ENCODE measurements at regions not wholly inside any gene's neighbourhood (a gene's known extent, or its start where the extent isn't known, plus 50 kb on each side); places are given as distances from the start of the nearest gene placed in this dataset.

GRCh38 chr12:65703176-65703575, 121.1 kb upstream of the HMGA2 start:
- TF ChIP-seq EP300 (IDR thresholded peaks at IDR 0.05; ENCODE audit: borderline replicate concordance in 1 of 2, low read depth in 1 of 2, low read length in 1 of 2) (no peak), ZBTB33 (IDR thresholded peaks at IDR 0.05; ENCODE audit: borderline replicate concordance, low read depth) (no peak), MXI1 (IDR thresholded peaks at IDR 0.05; ENCODE audit: low read depth, low read length) (no peak), RCOR1 (IDR thresholded peaks at IDR 0.05; ENCODE audit: low read length) (no peak), USF1 (IDR thresholded peaks at IDR 0.05; ENCODE audit: borderline replicate concordance, low read depth) (no peak)
- TF ChIP-seq, protein P1, sequence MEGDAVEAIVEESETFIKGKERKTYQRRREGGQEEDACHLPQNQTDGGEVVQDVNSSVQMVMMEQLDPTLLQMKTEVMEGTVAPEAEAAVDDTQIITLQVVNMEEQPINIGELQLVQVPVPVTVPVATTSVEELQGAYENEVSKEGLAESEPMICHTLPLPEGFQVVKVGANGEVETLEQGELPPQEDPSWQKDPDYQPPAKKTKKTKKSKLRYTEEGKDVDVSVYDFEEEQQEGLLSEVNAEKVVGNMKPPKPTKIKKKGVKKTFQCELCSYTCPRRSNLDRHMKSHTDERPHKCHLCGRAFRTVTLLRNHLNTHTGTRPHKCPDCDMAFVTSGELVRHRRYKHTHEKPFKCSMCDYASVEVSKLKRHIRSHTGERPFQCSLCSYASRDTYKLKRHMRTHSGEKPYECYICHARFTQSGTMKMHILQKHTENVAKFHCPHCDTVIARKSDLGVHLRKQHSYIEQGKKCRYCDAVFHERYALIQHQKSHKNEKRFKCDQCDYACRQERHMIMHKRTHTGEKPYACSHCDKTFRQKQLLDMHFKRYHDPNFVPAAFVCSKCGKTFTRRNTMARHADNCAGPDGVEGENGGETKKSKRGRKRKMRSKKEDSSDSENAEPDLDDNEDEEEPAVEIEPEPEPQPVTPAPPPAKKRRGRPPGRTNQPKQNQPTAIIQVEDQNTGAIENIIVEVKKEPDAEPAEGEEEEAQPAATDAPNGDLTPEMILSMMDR (IDR thresholded peaks at IDR 0.05), result no peak
- TF ChIP-seq, protein P2, sequence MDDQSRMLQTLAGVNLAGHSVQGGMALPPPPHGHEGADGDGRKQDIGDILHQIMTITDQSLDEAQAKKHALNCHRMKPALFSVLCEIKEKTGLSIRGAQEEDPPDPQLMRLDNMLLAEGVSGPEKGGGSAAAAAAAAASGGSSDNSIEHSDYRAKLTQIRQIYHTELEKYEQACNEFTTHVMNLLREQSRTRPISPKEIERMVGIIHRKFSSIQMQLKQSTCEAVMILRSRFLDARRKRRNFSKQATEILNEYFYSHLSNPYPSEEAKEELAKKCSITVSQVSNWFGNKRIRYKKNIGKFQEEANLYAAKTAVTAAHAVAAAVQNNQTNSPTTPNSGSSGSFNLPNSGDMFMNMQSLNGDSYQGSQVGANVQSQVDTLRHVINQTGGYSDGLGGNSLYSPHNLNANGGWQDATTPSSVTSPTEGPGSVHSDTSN (IDR thresholded peaks at IDR 0.05), result no peak
- TF ChIP-seq, protein P3, sequence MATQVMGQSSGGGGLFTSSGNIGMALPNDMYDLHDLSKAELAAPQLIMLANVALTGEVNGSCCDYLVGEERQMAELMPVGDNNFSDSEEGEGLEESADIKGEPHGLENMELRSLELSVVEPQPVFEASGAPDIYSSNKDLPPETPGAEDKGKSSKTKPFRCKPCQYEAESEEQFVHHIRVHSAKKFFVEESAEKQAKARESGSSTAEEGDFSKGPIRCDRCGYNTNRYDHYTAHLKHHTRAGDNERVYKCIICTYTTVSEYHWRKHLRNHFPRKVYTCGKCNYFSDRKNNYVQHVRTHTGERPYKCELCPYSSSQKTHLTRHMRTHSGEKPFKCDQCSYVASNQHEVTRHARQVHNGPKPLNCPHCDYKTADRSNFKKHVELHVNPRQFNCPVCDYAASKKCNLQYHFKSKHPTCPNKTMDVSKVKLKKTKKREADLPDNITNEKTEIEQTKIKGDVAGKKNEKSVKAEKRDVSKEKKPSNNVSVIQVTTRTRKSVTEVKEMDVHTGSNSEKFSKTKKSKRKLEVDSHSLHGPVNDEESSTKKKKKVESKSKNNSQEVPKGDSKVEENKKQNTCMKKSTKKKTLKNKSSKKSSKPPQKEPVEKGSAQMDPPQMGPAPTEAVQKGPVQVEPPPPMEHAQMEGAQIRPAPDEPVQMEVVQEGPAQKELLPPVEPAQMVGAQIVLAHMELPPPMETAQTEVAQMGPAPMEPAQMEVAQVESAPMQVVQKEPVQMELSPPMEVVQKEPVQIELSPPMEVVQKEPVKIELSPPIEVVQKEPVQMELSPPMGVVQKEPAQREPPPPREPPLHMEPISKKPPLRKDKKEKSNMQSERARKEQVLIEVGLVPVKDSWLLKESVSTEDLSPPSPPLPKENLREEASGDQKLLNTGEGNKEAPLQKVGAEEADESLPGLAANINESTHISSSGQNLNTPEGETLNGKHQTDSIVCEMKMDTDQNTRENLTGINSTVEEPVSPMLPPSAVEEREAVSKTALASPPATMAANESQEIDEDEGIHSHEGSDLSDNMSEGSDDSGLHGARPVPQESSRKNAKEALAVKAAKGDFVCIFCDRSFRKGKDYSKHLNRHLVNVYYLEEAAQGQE (IDR thresholded peaks at IDR 0.05; ENCODE audit: low read depth, low read length), result no peak

All from SK-N-SH (cell line).